Superior temporal gyrus (tissue), 1 donor: ENCODE measurements at regions not wholly inside any gene's neighbourhood (a gene's known extent, or its start where the extent isn't known, plus 50 kb on each side); places are given as distances from the start of the nearest gene placed in this dataset.

ENCODE experiments used
- DNase-seq: peaks from one replicate; pipeline ENCODE4 v3.0.0-alpha.2; 2016; ENCODE audit errors: extremely low spot score

- no peak for DNase-seq
Observed at GRCh38 chr15:35320158-35320780, 225.7 kb downstream of the DPH6 start.

- DNase-seq = no peak
Observed at GRCh38 chr15:35319354-35319753, 226.6 kb downstream of the DPH6 start.

GRCh38 chr15:35317217-35317616, 228.7 kb downstream of the DPH6 start:
- DNase-seq = no peak

- no peak for DNase-seq
Observed at GRCh38 chr15:35312344-35312743, 227.2 kb upstream of the NANOGP8 start.

- no peak for DNase-seq
Observed at GRCh38 chr15:35311615-35312014, 226.5 kb upstream of the NANOGP8 start.

GRCh38 chr15:35309886-35310285, 224.8 kb upstream of the NANOGP8 start:
- no peak for DNase-seq

- no peak for DNase-seq
Observed at GRCh38 chr15:35308802-35309201, 223.7 kb upstream of the NANOGP8 start.

- no peak for DNase-seq
Observed at GRCh38 chr15:35307676-35308075, 222.6 kb upstream of the NANOGP8 start.

- no peak for DNase-seq
Observed at GRCh38 chr15:35307026-35307425, 221.9 kb upstream of the NANOGP8 start.

- DNase-seq = no peak
Observed at GRCh38 chr15:35306361-35306981, 221.4 kb upstream of the NANOGP8 start.

GRCh38 chr15:35305946-35306345, 220.9 kb upstream of the NANOGP8 start:
- DNase-seq = no peak

- no peak for DNase-seq
Observed at GRCh38 chr15:35305031-35305550, 220.0 kb upstream of the NANOGP8 start.

GRCh38 chr15:35304389-35304788, 219.3 kb upstream of the NANOGP8 start:
- no peak for DNase-seq

GRCh38 chr15:35302334-35302733, 217.2 kb upstream of the NANOGP8 start:
- no peak for DNase-seq

GRCh38 chr15:35301088-35301487, 216.0 kb upstream of the NANOGP8 start:
- DNase-seq = no peak

GRCh38 chr15:35299059-35299735, 214.1 kb upstream of the NANOGP8 start:
- no peak for DNase-seq

GRCh38 chr15:35298509-35298908, 213.4 kb upstream of the NANOGP8 start:
- no peak for DNase-seq

GRCh38 chr15:35293353-35294130, 208.4 kb upstream of the NANOGP8 start:
- no peak for DNase-seq

GRCh38 chr15:35290301-35290721, 205.2 kb upstream of the NANOGP8 start:
- DNase-seq = no peak

- peak; percentile 80 for DNase-seq
Observed at GRCh38 chr15:35289024-35289617, 204.0 kb upstream of the NANOGP8 start.

- DNase-seq = no peak
Observed at GRCh38 chr15:35288580-35288979, 203.5 kb upstream of the NANOGP8 start.

GRCh38 chr15:35286721-35287120, 201.6 kb upstream of the NANOGP8 start:
- DNase-seq = no peak
